NCI-H226 (cell line): ENCODE measurements at regions not wholly inside any gene's neighbourhood (a gene's known extent, or its start where the extent isn't known, plus 50 kb on each side); places are given as distances from the start of the nearest gene placed in this dataset.

Experiments used
- DNase-seq: peaks from one replicate; pipeline ENCODE4 v3.0.0-alpha.2; 2015

- DNase-seq: no peak
Observed at GRCh38 chr4:140316799-140317198, 56.6 kb upstream of the SCOC start.

- no peak for DNase-seq
Observed at GRCh38 chr4:140315970-140316369, 57.5 kb upstream of the SCOC start.

GRCh38 chr4:140315438-140315837 lies 58.0 kb upstream of the SCOC start:
- DNase-seq: no peak

GRCh38 chr4:140315019-140315418 lies 58.4 kb upstream of the SCOC start:
- DNase-seq: no peak

- no peak for DNase-seq
Observed at GRCh38 chr4:140312100-140312499, 61.3 kb upstream of the SCOC start.

GRCh38 chr4:140311257-140311835 lies 62.1 kb upstream of the SCOC start:
- no peak for DNase-seq

GRCh38 chr4:140309124-140309870 lies 64.1 kb upstream of the SCOC start:
- no peak for DNase-seq

GRCh38 chr4:140308366-140309123 lies 64.9 kb upstream of the SCOC start:
- no peak for DNase-seq

GRCh38 chr4:140305053-140305452 lies 68.4 kb upstream of the SCOC start:
- no peak for DNase-seq

GRCh38 chr4:140304346-140304745 lies 69.1 kb upstream of the SCOC start:
- DNase-seq: no peak

GRCh38 chr4:140302151-140302859 lies 71.1 kb upstream of the SCOC start:
- DNase-seq: no peak

GRCh38 chr4:140300271-140300970 lies 73.0 kb upstream of the SCOC start:
- DNase-seq: peak; percentile 78

GRCh38 chr4:140298001-140298400 lies 75.4 kb upstream of the SCOC start:
- no peak for DNase-seq

- peak; percentile 61 for DNase-seq
Observed at GRCh38 chr4:140297221-140297570, 76.2 kb upstream of the SCOC start.

- DNase-seq: peak; percentile 44
Observed at GRCh38 chr4:140296335-140297220, 76.9 kb upstream of the SCOC start.

GRCh38 chr4:140293979-140294378 lies 79.5 kb upstream of the SCOC start:
- no peak for DNase-seq

GRCh38 chr4:140291259-140291658 lies 82.2 kb upstream of the SCOC start:
- DNase-seq: no peak

- DNase-seq: no peak
Observed at GRCh38 chr4:140289486-140289885, 84.0 kb upstream of the SCOC start.

- DNase-seq: no peak
Observed at GRCh38 chr4:140286456-140286855, 87.0 kb upstream of the SCOC start.

- DNase-seq: no peak
Observed at GRCh38 chr4:140284456-140284855, 89.0 kb upstream of the SCOC start.

GRCh38 chr4:140281828-140282552 lies 91.5 kb upstream of the SCOC start:
- no peak for DNase-seq
